ENCODE measurements at regions not wholly inside any gene's neighbourhood (a gene's known extent, or its start where the extent isn't known, plus 50 kb on each side); places are given as distances from the start of the nearest gene placed in this dataset.
A peak's percentile ranks its signal among the peaks of the same experiment; 100 is the strongest.

- DNase-seq: no peak
Observed at GRCh38 chr21:24856326-24856725, 751.0 kb downstream of the MRPL39 start.

GRCh38 chr21:24852610-24853195 lies 754.6 kb downstream of the MRPL39 start:
- DNase-seq: no peak

- DNase-seq: no peak
Observed at GRCh38 chr21:24850121-24850520, 757.2 kb downstream of the MRPL39 start.

- no peak for DNase-seq
Observed at GRCh38 chr21:24844671-24845070, 762.6 kb downstream of the MRPL39 start.

- DNase-seq: no peak
Observed at GRCh38 chr21:24840287-24840686, 767.0 kb downstream of the MRPL39 start.

GRCh38 chr21:24832961-24833360 lies 774.3 kb downstream of the MRPL39 start:
- no peak for DNase-seq

GRCh38 chr21:24829397-24829796 lies 777.9 kb downstream of the MRPL39 start:
- DNase-seq: no peak

- DNase-seq: no peak
Observed at GRCh38 chr21:24826822-24827221, 780.5 kb downstream of the MRPL39 start.

GRCh38 chr21:24825348-24825747 lies 781.9 kb downstream of the MRPL39 start:
- DNase-seq: no peak

GRCh38 chr21:24824209-24824608 lies 783.1 kb downstream of the MRPL39 start:
- no peak for DNase-seq

GRCh38 chr21:24823247-24823646 lies 784.0 kb downstream of the MRPL39 start:
- DNase-seq: no peak

GRCh38 chr21:24785033-24785432 lies 822.2 kb downstream of the MRPL39 start:
- DNase-seq: no peak

GRCh38 chr21:24781146-24781545 lies 826.1 kb downstream of the MRPL39 start:
- no peak for DNase-seq

- peak; percentile 2 for DNase-seq
Observed at GRCh38 chr21:24759348-24760075, 847.8 kb downstream of the MRPL39 start.

GRCh38 chr21:24738063-24738462 lies 869.2 kb downstream of the MRPL39 start:
- DNase-seq: no peak

- DNase-seq: no peak
Observed at GRCh38 chr21:24737296-24737850, 869.9 kb downstream of the MRPL39 start.

GRCh38 chr21:24730661-24731060 lies 876.6 kb downstream of the MRPL39 start:
- no peak for DNase-seq

GRCh38 chr21:24729568-24729967 lies 877.7 kb downstream of the MRPL39 start:
- DNase-seq: no peak

- DNase-seq: no peak
Observed at GRCh38 chr21:24727803-24728440, 879.4 kb downstream of the MRPL39 start.

- no peak for DNase-seq
Observed at GRCh38 chr21:24716281-24716918, 890.9 kb downstream of the MRPL39 start.

GRCh38 chr21:24714646-24715200 lies 892.6 kb downstream of the MRPL39 start:
- no peak for DNase-seq

GRCh38 chr21:24705201-24705600 lies 902.1 kb downstream of the MRPL39 start:
- DNase-seq: no peak

- DNase-seq: no peak
Observed at GRCh38 chr21:24693779-24694178, 913.5 kb downstream of the MRPL39 start.

Measured in hematopoietic multipotent progenitor cell treated with erythropoietin and hydrocortisone succinate and interleukin-3 and kit ligand, for 4 days (in vitro differentiated cells).